HG03025 (cell line): ENCODE measurements at regions not wholly inside any gene's neighbourhood (a gene's known extent, or its start where the extent isn't known, plus 50 kb on each side); places are given as distances from the start of the nearest gene placed in this dataset.

ENCODE experiments used
- ATAC-seq: cut with Tn5 transposase; IDR thresholded peaks from one replicate; pipeline ENCODE4 v1.9.1; 2021; ENCODE audit warnings: mild to moderate bottlenecking, moderate library complexity; ENCODE audit not compliant: unreplicated experiment, low FRiP score

DNA sequence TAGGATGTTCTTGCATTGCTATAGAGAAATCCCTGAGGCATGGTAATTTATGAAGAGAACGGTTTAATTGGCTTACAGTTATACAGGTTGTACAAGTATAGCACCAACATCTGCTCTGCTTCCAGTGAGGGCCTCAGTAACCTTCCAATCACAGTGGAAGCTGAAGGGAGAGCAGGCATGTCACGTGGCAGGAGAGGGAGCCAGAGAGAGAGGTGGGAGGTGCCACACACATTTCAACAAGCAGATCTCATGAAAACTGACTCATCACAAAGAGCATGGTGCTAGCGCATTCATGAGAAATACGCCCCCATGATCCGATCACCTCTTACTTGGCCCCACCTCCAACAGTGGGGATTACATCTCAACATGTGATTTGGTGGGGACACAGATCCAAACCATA, 871.2 kb downstream of the TFAP2A start:
- no peak for ATAC-seq

DNA sequence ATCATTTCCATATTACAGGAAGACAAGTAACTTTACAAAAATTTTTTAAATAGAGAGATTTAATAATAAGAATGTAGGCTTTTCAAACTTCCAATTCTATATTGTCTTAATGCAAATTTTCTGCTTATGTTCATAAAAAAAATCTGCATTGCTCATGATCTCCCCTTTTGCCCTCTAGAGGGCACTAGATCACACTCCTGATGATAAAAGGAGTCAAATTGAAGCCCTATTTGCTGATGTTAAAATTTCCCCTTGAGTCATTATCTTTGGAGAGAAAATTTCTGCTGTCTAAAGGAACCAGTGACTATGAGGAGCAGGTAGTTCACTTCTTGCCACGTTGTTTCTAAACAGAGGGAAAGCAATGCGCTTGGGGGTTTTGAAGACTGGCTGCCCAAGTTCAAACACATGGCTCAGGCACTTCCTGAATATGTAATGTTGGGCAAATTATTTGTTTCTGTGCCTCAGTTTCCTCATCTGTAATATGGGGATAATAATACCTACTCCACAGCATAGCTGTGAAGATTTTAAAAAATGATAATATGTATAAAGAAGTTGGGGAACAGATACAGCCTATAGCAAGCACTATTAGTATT, 874.2 kb downstream of the TFAP2A start:
- no peak for ATAC-seq

- ATAC-seq, result no peak
Observed at GRCh38 chr6:9540126-9540525, 874.7 kb downstream of the TFAP2A start.

DNA sequence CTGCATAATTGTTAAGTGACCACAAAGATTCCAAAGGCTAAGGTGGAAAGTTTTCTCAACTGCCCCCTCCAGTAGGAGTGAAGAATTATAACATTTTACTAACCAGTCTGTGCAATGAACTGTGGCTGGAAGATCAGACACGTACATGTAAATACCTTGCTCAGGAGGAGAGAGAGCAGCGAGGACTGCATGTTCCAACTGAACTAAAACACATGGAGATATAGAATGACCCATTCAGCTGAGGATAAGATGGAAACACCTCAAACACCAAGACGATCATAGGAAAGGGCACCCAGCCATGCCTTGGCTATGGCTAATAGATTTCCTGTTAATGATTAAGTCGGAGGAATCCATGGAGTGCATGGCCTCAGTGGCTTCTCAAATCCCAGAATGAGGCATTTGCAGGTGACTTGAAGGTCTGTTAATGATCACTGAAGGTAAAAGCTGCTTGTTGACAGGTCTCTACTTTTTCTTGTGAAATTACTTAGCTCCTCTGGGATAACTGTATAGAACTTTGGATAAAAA, 875.6 kb downstream of the TFAP2A start:
- no peak for ATAC-seq

DNA sequence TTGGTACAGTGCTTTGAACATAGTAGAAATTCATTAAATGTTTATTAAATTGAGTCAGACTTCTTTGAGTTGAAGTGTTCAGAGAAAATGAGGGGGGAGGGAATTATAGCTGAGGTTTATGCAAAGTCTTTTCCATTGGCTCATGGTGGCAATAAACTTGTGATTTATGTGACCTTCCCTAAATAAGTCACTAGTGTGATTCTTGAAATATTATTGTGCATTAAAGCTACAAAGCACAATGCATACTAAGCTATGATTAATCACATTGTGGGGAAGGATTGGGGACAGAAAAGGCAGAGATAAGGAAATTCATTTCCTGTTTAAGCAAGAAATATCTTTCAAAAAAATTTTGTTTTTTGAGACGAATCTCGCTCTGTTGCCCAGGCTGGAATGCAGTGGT, 877.5 kb downstream of the TFAP2A start:
- no peak for ATAC-seq

- no peak for ATAC-seq
Observed at GRCh38 chr6:9535106-9535505, 879.8 kb downstream of the TFAP2A start.

DNA sequence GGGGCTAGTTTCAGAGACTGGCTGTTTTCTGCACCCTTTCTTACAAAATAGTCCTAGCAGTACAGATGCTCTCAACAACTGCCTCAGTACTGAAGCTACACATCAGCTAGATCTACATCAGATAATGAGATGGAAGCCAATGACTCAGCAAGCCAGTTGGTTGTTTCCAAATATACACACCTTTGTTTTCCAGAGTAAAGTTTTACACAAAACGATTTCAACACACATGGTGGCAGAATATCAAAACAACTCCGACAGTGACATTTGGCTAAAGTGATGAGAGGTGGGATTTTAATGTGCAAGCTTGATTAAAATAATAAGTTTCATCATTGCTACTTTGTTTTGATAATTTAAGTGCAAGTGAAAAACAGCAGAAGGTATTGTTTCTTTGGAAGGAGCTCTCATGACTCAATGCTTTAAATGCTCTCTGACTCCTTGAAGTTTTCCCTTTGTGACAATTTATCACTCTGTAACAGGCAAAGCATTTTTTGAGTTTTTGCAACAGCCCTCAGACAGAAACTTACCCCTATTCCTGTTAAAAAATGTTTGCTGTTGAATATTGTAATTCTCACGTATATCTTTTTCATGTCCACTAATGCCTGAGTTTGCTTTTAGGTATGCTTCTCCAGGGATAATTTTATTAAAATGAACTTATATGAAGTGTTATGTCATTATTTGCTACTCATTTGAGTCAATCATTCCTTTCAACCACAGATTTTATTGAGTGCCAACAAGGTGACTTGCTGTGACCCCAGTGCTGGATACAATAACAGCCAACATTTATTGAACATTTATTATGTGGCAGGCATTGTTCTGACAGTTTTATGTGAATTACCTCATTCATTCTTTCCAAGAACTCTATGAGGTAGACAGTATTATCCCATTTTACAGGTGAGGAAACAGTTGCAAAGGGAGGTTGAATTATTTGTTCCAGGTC, 882.0 kb downstream of the TFAP2A start:
- no peak for ATAC-seq

DNA sequence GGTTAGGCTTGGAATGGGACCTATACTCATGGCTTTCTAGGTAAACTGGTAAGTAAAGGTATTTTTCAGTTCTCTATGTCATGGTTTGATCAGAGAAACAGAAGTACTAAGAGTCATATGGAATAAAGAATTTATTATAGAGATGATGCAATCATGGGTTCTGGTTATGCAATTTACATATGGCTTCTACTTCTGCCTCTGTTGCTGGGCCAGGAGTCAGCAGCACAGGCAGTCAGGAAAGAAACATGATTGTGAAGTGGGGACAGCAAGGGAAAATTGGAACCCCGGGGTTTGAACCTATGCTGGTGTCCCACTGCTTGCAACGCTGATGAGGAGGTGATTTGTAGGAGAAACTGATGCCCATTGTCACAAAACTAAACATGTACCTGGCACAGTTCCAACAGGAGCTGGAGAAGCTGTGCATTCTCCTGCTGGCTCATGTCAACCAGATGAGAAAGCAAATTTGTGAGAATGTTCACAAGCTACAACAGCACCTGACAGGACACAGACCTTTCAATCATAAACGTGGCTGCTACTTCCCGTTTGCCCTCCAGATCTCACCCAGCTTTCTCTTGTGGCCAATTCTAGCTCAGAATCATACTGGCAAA, 887.1 kb downstream of the TFAP2A start:
- ATAC-seq, result no peak

DNA sequence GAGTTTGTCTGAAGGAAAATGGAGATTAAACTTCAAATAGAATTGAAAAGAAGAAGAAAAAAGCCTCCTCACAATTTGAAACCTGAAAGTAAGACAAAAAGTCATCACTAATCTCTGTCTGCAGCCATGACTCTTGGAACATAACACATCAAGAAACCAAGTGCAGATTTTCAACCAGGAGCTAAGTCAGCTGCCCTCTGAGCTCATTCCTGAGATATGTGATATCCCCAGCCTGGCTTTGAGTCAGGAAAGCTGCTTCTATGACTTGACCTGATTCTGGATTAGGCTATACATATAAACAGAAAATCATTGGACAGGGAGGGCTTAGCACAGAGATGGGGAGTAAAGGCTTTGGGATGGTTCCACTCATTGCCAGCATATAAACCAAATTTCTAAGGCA, 891.4 kb downstream of the TFAP2A start:
- ATAC-seq, result no peak

DNA sequence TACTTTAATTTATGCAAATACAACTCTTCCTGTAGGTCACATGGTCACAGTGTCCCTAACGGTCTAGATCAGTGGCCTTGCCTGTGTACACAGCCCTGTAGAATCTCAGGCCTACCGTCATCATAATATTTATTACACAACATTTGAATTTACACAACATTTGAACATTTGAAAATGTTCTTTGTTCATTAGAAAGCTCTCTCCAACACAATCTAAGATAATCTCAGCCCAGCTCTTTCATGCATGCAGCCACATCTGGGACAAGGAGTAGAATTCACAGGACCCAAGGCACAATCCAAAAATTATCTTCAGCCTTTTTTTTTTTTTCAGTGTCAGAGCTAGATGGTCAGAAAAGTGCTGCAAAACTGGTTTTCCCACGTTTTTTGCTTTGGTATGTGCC, 892.8 kb downstream of the TFAP2A start:
- no peak for ATAC-seq

DNA sequence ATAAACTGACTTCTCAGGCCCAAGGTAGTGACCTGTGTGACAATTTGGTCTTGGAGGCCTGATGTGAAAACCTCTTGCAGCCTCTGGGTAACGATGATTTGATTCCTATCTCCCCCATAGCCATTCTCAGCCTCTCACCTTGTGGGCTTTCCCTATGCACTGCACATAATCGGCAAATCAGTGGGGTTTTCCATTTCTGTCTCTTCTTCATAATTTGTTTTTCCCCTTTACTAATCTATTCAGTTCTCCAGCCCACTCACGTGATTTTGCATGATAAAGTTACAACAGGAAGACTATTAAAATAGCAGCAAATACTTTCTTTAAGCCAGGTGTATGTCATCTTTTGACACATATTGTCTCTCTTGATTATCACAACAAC, 893.7 kb downstream of the TFAP2A start:
- peak; percentile 40 for ATAC-seq

DNA sequence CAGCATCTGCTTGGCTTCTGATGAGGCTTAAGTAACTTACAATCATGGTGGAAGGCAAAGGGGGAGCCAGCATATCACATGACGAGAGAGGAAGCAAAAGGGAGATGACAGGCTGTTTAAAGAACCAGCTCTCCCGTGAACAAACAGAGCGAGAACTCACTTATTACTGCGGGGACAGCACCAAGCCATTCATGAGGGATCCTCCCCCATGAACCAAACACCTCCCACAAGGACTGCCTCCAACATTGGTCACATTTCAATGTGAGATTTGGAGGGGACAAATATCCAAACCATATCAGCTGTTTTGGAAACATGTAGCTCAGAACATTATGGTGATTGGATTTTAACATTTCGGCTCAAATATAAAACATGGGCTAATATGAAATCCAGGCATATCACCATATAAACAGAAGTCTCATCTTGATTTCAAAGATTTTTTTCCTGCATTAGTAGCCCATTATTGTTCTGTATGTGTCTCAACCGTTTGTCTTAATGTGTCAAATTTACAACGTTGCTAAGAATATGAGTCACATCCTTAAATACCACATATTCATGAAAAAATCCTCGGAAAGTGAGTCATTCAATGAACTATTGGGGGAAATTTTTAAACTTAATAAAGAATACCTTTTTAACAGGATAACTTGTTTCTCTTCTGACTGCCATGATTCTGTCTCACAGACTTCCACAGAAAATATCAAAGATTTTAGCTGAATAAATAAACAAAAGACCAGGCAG, 894.3 kb downstream of the TFAP2A start:
- peak; percentile 46 for ATAC-seq

DNA sequence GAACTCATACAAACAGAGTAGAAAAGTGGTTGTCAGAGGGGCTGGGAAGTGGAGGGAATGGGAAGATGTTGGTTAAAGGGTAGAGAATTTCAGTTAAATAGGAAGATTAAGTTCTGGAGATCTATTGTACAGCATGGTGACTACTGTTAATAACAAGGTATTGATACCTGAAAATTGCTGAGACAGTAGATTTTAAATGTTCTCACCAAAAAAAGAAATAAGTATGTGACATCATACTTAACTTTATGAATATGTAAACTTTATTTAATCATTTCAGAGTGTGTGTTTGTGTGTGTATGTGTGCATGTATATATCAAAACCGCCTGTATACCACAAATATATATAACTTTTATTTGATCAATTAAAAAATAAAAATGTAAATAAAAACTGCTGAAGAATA, 896.4 kb downstream of the TFAP2A start:
- ATAC-seq, result no peak

DNA sequence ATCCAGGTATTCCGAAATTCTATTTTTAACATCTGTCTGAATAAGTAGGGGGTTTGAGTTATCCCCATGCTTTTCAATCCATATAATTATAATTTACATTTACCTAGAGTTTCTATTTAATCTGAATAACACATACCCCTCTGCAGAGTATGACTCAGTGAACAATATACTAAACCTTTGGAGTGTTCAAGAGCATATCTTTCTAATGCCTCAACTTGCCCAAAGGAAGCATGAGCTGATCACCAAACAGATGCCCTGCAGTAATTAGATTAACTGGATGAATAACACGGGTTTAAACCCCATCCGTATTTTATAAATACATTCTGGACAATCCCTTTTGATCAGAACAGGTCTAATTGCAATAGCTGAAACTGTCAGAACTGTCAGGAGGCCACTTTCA, 897.1 kb downstream of the TFAP2A start:
- ATAC-seq, result no peak

GRCh38 chr6:9515633-9516606, 899.0 kb downstream of the TFAP2A start:
- ATAC-seq, result no peak

DNA sequence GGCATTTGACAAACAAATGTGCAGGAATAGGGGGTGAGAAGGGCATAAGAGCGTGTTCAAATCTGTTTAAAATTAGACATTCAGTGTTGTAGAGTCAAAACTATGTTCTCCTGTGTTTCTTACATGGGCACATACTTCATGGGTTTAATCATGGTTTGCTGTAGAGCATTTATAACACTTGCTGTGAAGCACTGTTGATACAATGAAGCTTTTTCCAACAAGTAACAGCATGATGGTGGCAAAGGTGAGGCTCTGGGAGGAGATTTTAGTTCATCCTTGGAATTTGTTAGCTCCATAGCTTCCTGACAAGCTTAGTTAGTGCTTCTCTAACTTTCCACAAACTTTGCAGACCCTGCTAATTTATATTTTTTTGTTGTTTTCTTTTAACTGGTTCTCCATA, 900.7 kb downstream of the TFAP2A start:
- no peak for ATAC-seq

DNA sequence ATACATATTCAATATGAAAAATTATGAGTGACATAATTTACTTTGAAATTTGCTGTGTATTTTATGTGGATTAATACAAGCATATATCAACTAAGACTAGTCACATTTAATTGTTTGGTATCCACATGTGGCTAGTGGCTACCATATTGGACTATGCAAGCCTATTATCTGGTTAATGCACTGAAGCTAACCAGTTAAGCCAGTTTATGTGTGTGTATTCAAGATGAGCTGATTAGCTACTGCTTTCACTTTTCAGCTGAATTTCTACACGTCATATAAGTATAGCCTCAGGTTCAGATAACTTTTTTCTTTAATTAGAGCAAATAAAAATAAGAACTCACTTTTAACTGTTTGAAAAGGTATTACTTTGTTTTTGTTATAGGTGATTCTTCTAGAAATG, 903.7 kb downstream of the TFAP2A start:
- no peak for ATAC-seq

GRCh38 chr6:9507136-9507895, 907.6 kb downstream of the TFAP2A start:
- no peak for ATAC-seq

- ATAC-seq, result no peak
Observed at GRCh38 chr6:9504191-9504590, 910.7 kb downstream of the TFAP2A start.
